ENCODE measurements at regions not wholly inside any gene's neighbourhood (a gene's known extent, or its start where the extent isn't known, plus 50 kb on each side); places are given as distances from the start of the nearest gene placed in this dataset.

DNA sequence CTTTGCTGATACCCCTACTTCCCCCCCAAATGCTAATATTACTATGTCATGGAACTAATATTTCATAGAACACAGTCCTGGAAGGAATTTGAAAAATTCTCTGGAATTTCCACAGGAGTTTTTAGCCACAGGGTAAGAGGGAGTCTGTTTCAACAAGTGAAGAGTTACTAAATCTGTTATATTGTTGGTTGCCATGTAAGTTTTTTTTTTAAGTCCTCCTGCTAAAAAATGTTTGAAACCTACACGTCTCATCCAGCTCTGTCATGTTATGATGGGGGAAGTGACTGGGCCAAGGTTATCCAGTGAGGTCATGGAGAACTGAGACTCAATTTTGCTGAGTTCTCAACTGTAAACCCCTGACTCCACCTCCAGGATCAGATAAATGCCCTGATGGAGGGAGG is 60.8 kb upstream of the USP24 start:
- TF ChIP-seq, protein P1, sequence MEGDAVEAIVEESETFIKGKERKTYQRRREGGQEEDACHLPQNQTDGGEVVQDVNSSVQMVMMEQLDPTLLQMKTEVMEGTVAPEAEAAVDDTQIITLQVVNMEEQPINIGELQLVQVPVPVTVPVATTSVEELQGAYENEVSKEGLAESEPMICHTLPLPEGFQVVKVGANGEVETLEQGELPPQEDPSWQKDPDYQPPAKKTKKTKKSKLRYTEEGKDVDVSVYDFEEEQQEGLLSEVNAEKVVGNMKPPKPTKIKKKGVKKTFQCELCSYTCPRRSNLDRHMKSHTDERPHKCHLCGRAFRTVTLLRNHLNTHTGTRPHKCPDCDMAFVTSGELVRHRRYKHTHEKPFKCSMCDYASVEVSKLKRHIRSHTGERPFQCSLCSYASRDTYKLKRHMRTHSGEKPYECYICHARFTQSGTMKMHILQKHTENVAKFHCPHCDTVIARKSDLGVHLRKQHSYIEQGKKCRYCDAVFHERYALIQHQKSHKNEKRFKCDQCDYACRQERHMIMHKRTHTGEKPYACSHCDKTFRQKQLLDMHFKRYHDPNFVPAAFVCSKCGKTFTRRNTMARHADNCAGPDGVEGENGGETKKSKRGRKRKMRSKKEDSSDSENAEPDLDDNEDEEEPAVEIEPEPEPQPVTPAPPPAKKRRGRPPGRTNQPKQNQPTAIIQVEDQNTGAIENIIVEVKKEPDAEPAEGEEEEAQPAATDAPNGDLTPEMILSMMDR (conservative IDR thresholded peaks at IDR 0.05; ENCODE audit: low read depth): no peak
- ChIA-PET POLR2A (ENCODE audit: low non-redundant PET) (no interaction called here), CTCF (no interaction called here)
- H3K27ac ChIP-seq: no peak overlapping the region
- no peak for DNase-seq (ENCODE audit: low spot score)

DNA sequence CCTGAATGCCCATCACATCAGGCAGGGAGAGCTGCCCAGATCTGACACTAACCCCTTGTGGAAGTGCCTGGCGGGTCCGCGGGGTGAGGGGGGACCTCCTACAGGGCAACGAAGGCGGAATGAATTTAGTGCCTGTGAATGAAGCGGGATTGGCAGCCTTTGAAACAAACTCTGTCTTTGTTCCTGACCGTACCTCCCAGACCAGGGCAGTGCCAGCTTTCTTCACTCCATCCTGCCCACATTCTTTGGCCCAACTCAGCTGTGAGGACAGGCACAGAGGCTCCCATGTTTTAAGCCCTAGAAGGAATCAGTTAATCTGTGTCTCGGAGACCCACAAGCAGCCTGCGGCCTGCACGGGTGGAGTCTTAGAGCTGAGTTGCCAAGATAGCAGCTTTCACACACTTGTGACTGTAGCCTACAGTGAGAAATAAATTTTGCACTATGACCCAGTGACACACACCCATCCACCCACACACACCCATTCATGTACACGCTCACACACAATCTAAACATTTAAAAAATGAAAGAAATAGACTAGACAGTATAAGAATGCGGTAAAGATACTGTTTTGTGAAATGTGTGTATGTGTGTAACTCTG is 60.1 kb upstream of the USP24 start:
- no peak for DNase-seq (ENCODE audit: low spot score)
- no peak overlapping the region for H3K27ac ChIP-seq
- ChIA-PET CTCF (interaction anchor here (0.6 kb wide), 1 partner anchor 183 kb away, joined by 4 read pairs; no protein-coding TSS in a partner anchor), POLR2A (ENCODE audit: low non-redundant PET) (no interaction called here)
- TF ChIP-seq, protein P1 (conservative IDR thresholded peaks at IDR 0.05; ENCODE audit: low read depth): no peak

DNA sequence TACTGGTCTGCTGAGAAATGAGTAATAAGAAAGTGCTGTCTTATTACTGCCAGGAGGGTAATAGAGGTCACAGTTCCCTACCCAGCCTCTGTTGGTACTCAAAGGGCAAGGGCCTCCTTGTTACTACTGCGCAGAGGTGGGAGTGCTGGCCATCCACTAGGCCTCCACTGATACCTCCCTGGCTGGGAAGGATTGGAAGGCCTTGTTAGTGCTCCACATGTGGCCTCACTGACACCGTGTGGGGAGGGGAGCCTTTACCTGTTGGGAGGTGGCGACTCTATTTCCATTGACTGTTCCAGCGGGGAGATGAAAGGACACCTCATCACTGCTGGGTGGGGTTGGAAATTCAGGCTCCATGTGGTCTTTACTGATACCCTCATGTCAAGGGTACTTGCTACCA is 57.8 kb upstream of the USP24 start:
- DNase-seq (ENCODE audit: low spot score): no peak
- TF ChIP-seq, protein P1 (conservative IDR thresholded peaks at IDR 0.05; ENCODE audit: low read depth): no peak
- no peak overlapping the region for H3K27ac ChIP-seq
- ChIA-PET CTCF (no interaction called here), POLR2A (ENCODE audit: low non-redundant PET) (no interaction called here)

Data from RWPE1 (cell line).